Right ventricle myocardium inferior (tissue), 1 donor: ENCODE measurements at regions not wholly inside any gene's neighbourhood (a gene's known extent, or its start where the extent isn't known, plus 50 kb on each side); places are given as distances from the start of the nearest gene placed in this dataset.

ENCODE experiments used
- ATAC-seq: fragments of 200-7000 bp; cut with Tn5 transposase; one replicate; pipeline ENCODE4 v1.9.1; 2020; ENCODE audit warnings: mild to moderate bottlenecking, moderate library complexity
- DNase-seq: peaks from one replicate; pipeline ENCODE4 v3.0.0; 2021; ENCODE audit errors: missing footprints
- intact Hi-C: fragments of 100-400 bp; cut with DNase I; formaldehyde crosslinking; loops from one replicate; pipeline ENCODE4 v1.11.0; 2022
- donor health status: DM: no; HTN: yes; CAD: no; lungs with severe emphysema.

DNA sequence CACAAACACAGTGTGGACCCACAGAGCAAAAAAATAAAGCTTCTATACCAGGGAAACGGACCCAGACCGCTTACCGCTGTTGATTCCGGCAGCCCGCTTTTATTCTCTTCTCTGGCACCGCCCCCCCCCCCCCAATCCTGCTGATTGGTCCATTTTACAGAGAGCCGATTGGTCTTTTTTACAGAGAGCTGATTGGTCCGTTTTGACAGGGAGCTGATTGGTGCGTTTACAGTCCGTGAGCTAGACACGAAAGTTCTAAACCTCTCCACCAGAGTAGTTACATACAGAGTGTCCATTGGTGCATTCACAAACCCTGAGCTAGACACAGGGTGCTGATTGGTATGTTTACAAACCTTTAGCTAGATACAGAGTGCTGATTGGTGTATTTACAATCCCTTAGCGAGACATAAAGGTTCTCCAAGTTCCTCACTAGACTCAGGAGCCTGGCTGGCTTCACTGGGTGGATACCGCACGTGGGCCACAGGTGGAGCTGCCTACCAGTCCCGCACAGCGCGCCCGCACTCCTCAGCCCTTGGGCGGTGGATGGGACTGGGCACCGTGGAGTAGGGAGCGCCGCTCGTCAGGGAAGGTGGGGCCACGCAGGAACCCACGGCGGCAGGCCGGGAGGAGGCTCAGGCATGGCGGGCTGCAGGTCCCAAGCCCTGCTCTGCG lies 92.4 kb downstream of the HAPSTR1 start:
- intact Hi-C loops = no loop called here
- ATAC-seq = no peak
- no peak for DNase-seq

DNA sequence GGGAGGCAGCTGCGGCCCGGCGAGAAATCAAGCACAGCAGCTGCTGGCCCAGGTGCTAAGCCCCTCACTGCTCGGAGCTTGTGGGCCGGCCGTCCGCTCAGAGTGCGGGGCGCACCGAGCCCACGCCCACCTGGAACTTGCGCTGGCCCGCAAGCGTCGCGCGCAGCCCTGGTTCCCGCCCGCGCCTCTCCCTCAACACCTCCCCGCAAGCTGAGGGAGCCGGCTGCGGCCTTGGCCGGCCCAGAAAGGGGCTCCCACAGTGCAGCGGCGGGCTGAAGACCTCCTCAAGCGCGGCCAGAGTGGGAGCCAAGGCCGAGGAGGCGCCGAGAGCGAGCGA lies 92.9 kb downstream of the HAPSTR1 start:
- intact Hi-C loops = no loop called here
- no peak for DNase-seq
- no peak for ATAC-seq

DNA sequence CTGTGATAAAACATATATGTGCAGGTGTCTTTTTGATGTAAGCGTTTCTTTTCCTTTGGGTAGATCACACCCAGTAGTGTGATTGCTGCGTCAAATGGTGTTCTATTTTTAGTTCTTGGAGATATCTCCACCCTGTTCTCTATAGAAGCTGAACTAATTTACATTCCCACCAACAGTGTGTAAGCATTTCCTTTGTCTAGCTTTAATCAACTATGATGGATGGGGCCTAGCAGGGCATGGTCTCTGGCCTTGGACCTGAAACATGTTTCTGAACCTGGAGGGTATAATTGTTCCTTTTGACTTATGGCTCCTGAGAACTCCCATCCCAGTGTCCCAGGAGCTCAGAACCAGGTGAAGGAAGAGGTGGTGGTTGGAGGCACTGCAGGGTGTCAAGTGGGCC lies 93.9 kb downstream of the HAPSTR1 start:
- intact Hi-C loops = no loop called here
- ATAC-seq = no peak
- DNase-seq = no peak

DNA sequence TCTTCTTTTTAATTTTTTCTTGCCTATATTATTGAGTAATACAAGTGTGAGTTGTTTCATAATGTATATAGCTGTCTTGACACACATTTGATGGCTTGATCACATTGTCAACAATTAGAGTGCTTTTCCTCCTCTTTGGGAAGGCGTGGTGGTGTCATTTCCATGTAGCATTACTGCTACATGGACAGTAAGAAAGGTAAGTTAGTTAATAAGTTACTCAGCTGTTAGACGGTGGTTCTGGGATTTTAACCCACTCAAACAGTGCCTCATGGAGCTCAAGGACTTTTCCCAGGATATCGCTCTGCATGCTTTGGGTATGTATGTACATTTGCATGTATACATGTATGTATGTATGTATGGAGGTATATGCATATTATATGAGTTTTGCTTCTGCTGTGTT lies 94.6 kb downstream of the HAPSTR1 start:
- DNase-seq = no peak
- ATAC-seq = no peak
- intact Hi-C loops = no loop called here

DNA sequence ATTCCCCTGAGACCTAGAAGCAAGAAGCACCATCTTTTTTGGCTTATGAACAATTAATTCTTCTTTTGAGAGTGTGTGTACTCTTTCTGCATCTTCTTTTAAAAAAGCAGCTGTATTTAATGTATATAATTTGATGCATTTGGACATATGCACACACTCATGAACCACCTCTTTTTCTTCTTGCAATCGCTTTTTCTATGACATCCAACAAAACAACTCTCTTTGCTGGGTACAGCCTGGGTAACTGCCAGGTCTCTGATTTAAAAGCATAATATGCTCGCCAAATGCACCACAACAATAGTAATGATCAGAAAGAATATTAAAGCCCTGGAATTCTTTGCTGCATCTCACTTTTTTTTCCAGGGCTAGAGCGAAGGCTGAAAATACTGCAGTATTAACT lies 97.3 kb downstream of the HAPSTR1 start:
- ATAC-seq (no peak), DNase-seq (no peak)
- intact Hi-C loops = no loop called here

DNA sequence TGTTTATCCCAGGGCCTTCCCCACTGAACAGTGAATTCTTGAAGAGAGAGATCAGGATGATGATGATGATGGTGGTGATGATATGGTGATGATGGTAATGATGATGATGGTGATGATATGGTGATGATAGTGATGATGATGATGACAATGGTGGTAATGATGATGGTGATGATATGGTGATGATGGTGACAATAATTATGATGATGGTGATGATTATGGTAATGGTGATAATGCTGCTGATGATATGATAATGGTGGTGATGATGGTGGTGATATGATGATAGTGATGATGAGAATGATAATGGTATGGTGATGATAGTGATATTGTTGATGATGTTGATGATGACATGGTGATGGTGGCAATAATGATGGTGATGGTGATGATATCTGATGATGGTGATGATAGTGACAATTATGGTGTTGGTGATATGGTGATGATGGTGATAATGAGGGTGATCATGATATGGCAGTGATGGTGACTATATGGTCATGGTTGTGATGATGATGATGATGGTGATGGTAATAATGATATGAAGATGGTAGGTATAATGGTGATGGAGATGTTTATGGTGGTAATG lies 99.9 kb downstream of the HAPSTR1 start:
- ATAC-seq = no peak
- DNase-seq = no peak
- intact Hi-C loops = no loop called here

DNA sequence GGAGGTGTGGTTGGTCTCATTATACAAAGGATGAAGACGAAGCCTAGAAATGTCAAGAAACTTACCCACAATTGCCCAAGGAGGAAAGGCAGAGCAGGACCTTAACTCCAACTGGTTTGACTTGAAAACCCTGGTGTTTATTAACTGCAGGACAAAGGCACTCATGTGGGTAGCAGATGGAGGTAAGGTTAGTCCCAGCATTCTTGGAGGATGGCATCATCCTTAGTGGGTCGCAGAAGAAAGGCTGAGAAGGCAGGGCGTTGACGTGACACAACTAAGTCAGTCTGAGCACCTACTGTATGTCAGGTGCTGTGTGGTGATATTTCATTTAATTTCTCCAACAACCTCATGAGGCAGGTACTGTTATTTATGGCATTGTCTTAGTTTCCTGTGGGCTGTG lies 101.3 kb downstream of the HAPSTR1 start:
- intact Hi-C loops = no loop called here
- ATAC-seq (no peak), DNase-seq (no peak)

DNA sequence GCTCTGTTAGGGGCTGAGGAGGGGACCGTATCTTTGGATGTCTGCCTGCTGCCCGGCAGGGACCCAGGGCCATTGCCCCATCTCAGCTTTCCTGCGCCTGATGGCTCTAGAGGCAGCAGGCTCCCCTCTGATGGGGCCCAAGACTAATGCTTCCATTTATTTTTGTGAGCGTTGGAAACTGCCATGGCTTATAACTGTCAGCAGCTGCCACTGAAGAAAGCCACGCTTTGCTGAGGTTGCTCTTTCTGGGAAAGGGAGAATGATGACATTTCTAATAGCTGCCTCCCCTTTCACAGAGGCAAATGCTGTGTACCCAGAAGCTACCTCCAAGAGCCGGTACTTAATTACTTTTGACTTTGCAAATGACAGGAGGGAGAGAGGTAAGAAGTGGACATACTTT lies 103.8 kb downstream of the HAPSTR1 start:
- intact Hi-C loops = no loop called here
- ATAC-seq (no peak), DNase-seq (no peak)

DNA sequence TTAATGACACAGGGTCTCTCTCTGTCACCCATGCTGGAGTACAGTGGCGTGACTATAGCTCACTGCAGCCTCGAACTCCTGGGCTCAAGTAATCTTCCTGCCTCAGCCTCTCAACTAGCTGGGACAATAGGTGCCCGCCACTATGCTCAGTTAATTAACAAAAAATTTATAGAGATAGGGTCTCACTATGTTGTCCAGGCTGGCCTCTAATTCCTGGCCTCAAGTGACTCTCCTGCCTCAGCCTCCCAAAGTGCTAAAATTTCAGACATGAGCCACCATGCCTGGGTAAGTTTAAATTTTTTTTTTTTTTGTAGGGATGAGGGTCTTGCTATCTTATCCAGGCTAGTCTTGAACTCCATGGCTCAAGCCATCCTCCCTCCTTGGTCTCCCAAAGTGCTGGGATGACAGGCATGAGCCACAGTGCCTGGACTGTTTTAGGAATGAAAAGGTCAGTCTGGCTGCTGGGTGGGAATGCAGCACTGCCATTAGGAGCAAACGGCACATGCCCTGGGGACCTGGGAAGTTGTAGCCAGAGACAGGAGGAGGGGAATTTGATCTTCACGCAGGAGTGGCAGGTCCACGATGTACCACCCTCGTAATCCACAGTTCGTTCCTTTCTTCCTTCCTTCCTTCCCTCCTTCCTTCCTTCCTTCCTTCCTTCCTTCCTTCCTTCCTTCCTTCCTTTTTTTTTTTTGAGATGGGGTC lies 106.7 kb downstream of the HAPSTR1 start:
- ATAC-seq (no peak), DNase-seq (no peak)
- intact Hi-C loops = no loop called here

DNA sequence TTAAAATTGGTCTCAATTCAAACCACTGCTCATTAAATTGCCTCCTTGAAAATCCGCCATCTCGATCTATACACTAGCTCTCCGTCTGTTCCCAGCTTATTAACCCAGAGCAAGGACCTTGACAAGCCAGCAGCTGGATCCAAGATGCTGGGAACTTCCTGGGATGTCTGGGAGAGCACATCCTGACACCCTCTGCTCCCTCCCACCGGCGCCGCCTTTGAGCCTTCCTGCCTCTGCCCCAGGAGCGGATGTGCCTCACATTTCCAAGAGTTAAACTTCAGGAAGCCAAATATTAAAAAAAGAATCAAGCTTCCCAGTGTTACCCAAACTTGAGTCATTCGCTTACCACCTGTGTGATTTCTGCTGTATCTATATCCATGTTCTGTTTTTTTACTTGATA lies 107.9 kb downstream of the HAPSTR1 start:
- no peak for DNase-seq
- intact Hi-C loops = no loop called here
- no peak for ATAC-seq

DNA sequence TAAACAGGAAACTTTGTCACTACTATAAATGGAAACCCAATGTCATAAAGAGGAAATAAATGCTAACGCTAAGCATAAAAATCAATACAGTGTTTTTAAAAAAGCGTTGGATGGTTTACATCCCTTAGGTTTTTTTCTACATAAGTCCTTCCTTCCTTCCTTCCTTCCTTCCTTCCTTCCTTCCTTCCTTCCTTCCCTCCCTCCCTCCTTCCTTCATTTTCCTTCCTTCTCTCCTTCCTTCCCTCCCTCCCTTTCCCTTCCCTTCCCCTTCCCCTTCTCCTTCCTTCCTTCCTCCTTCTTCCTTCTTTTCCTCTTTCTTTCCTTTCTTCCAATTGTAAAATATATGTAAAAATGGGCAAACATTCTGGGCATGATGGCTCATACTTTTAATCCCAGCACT lies 108.3 kb downstream of the HAPSTR1 start:
- DNase-seq (no peak), ATAC-seq (no peak)
- intact Hi-C loops = no loop called here

DNA sequence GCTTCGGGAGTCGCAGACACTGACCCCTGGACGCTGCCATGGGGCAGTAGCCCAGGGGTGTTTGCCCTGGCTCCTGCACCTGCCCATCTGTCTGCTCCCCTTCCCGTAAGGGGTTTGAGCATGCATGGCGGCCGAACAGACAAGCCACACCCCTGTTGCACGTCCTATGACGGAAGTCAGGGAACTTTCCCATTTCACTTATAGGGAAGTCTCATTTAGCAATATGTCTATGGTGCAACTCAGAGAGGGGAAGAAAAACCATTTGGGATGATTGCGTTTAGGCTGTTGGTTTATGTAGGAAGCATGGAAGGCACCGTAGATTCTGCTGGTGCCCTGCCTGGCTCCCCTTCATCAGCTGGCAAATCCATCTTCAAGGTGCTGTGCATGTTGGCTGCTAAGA lies 112.5 kb downstream of the HAPSTR1 start:
- ATAC-seq (no peak), DNase-seq (no peak)
- intact Hi-C loops = no loop called here

DNA sequence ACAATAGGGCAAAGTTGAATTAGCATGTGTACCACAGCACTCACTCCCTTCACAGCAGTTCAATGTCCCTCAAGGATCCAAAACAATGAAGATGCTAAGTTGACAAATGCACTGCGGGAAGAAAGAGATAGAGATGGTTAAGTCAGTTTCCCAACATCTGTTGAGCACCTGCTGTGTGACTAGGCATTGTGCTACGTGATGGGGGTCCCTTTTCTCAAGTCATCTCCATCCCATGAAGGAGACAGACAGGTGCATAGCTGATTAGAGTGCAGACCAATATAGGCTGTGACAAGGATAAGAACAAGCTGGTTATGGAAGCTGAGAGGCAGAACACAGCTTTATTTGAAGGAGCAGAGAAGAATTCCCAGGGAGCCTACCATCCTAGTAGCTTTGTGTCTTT lies 114.2 kb downstream of the HAPSTR1 start:
- no peak for ATAC-seq
- intact Hi-C loops = no loop called here
- DNase-seq = no peak

DNA sequence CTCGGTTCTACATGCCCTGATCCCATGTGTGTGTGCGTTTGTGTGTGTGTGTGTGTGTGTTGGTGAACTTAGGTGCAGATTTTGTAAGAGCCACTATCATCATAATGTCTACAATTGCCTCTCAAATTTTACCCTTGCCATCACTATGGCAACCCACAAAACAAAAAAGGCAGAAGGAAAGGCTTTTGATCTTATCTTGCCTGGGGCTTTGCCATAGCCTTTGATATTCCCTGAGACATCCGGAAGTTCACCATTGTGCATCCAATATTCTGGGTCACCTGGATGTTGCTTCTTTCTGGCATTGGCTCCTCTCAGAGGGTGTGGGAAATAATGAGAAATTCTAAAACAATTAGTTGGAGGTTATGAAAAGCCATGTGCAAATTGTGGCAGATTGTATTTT lies 114.7 kb downstream of the HAPSTR1 start:
- intact Hi-C loops = no loop called here
- no peak for ATAC-seq
- DNase-seq = no peak

DNA sequence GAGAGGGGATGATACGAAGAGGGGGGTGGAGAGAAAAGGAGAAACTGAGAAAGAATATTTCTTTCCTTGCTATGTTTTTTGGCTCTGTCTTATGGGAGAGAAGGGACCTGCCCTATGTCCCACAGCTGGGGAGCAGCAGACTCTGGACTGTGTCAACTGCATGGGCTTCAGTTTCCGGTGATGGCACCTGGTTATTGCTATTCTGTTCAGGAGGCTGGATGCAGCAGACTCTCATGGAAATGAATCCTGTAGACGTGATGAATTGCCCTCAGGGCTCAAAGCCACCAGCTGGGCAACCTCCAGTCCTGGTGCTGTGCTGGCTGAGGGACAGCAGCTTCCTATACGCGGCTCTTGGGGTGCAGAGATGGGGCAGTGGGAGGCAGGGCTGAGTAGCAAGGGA lies 121.2 kb downstream of the HAPSTR1 start:
- DNase-seq (no peak), ATAC-seq (no peak)
- intact Hi-C loops = no loop called here

DNA sequence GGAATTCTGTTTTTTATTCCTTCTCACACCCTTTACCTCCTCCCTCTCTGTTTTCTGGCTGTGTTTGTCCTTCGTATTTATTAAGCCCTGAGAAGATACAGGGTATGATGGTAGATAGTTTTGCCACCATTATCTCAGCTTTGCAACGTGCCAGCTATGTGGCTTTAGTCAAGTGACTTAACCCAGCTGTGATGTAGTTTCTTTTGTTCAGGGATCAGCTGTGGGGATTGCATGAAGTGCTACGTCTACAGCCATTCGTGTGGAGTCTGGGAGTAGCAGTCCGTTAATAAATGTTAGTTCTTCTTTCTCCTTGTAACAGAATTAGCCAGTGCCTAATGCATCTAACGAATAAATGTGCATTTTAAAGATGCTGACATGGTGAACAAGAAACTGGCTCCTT lies 128.4 kb downstream of the HAPSTR1 start:
- intact Hi-C loops = no loop called here
- no peak for DNase-seq
- no peak for ATAC-seq

DNA sequence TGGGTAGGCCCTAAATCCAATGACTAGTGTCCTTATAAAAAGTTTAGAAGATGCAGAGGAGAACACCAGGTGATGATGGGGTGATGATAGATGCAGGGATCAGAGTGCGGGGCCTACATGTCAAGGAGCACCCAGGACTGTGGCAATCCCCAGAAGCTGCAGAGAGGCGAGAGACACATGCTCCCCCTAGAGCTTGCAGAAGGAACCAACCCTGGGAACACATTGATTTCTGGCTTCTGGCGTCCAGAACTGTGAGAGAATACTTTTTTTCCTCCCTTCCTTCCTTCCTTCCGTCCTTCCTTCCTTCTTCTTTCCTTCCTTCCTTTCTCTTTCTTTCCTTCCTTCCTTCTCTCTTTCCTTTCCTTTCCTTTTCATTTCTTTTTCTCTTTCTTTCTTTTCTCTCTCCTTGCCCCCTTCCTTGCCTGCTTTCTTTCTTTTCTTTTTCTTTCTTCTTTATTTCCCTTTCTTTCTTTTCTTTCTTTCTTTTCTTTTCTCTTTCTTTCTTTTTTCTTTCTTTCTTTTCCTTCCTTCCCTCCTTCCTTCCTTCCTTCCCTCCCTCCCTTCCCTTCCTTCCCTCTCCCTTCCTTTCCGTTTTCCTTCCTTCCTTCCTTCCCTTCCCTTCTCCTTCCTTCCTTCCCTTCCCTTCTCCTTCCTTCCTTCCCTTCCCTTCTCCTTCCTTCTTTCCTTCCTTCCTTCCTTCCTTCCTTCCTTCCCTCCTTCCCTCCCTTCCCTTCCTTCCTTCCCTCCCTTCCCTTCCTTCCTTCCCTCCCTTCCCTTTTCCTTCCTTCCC lies 134.3 kb downstream of the HAPSTR1 start:
- intact Hi-C loops = no loop called here
- no peak for DNase-seq
- no peak for ATAC-seq

DNA sequence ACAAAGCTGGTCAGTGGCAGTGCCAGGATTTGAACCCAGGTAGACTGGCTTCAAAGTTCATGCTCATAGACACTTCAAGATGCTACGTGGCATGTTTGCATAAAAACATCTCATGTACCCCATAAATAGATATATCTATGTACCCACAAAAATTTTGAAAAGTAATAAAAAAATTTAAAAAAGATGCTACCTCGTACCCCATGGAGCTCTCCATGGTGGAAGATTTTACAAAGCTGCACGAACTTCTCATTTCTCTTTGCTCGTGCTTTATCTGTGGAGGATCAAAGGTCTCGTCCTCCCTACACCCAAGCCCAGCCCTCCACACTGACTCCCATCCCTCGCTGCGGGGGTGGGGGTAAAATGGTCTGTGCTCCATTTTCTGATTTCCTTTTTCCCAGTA lies 135.5 kb downstream of the HAPSTR1 start:
- DNase-seq = no peak
- no peak for ATAC-seq
- intact Hi-C loops = no loop called here

DNA sequence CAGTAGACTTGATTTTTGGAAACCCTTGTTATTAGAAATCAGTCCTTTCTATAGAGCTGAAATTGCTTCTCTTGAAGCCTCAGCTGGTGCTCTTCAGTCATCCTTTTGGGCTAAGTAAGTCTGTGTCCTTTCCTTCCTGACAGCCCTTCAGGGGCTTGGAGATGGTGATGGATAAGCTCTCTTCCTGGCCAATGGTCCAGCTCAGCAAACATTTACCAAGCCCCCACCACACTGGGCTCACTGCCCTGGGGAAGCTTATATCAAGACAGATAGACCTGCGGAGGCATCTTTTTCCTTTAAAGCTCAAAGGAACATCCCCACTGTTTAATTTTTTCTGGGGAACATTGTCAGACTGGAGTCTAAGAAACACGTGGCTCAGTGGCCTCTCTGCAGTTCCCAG lies 139.6 kb downstream of the HAPSTR1 start:
- no peak for ATAC-seq
- DNase-seq = no peak
- intact Hi-C loops = no loop called here
